ENCODE measurements at regions not wholly inside any gene's neighbourhood (a gene's known extent, or its start where the extent isn't known, plus 50 kb on each side); places are given as distances from the start of the nearest gene placed in this dataset.
"Not testable (repeated sequence)": the region's sequence is repeated elsewhere in the genome, so short reads cannot be mapped to it uniquely, and the experiment has no call there.

- Histone ChIP-seq H3K4me2 (ENCODE audit: insufficient read depth, low read length) (no peak overlapping the region), H3K79me2 (ENCODE audit: insufficient read depth, low read length) (no peaks in the 10 kb centered on the region), H2AFZ (ENCODE audit: low read length) (no peak overlapping the region), H3K36me3 (ENCODE audit: insufficient read depth, low read length) (no peaks in the 10 kb centered on the region), H3K27me3 (ENCODE audit: insufficient read depth, low read length) (peaks cover 7% of the 10 kb centered on the region), H3K27ac (ENCODE audit: low read depth, low read length) (no peak overlapping the region), H4K20me1 (ENCODE audit: insufficient read depth, low read length) (no peaks in the 10 kb centered on the region), H3K9me3 (ENCODE audit: low read depth, low read length) (no peaks in the 10 kb centered on the region), H3K4me1 (ENCODE audit: insufficient read depth, low read length) (peaks cover 8% of the 10 kb centered on the region), H3K4me3 (ENCODE audit: insufficient read depth, low read length) (no peak overlapping the region)
- TF ChIP-seq, protein P1, sequence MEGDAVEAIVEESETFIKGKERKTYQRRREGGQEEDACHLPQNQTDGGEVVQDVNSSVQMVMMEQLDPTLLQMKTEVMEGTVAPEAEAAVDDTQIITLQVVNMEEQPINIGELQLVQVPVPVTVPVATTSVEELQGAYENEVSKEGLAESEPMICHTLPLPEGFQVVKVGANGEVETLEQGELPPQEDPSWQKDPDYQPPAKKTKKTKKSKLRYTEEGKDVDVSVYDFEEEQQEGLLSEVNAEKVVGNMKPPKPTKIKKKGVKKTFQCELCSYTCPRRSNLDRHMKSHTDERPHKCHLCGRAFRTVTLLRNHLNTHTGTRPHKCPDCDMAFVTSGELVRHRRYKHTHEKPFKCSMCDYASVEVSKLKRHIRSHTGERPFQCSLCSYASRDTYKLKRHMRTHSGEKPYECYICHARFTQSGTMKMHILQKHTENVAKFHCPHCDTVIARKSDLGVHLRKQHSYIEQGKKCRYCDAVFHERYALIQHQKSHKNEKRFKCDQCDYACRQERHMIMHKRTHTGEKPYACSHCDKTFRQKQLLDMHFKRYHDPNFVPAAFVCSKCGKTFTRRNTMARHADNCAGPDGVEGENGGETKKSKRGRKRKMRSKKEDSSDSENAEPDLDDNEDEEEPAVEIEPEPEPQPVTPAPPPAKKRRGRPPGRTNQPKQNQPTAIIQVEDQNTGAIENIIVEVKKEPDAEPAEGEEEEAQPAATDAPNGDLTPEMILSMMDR (IDR thresholded peaks at IDR 0.05; ENCODE audit: extremely low read depth, low read depth, low read length) = no peak
- peak; percentile 62 for DNase-seq (ENCODE audit: insufficient read length, low spot score, missing footprints)
Measured at GRCh38 chr15:79496838-79497237, 64.7 kb downstream of the MINAR1 start.

- Histone ChIP-seq H3K36me3 (ENCODE audit: insufficient read depth, low read length) (no peaks in the 10 kb centered on the region), H3K4me2 (ENCODE audit: insufficient read depth, low read length) (no peak overlapping the region), H2AFZ (ENCODE audit: low read length) (no peak overlapping the region), H3K27me3 (ENCODE audit: insufficient read depth, low read length) (peaks cover 7% of the 10 kb centered on the region), H3K79me2 (ENCODE audit: insufficient read depth, low read length) (no peaks in the 10 kb centered on the region), H3K4me3 (ENCODE audit: insufficient read depth, low read length) (no peak overlapping the region), H3K27ac (ENCODE audit: low read depth, low read length) (no peak overlapping the region), H3K4me1 (ENCODE audit: insufficient read depth, low read length) (peaks cover 5% of the 10 kb centered on the region), H4K20me1 (ENCODE audit: insufficient read depth, low read length) (no peaks in the 10 kb centered on the region), H3K9me3 (ENCODE audit: low read depth, low read length) (no peaks in the 10 kb centered on the region)
- no peak for DNase-seq (ENCODE audit: insufficient read length, low spot score, missing footprints)
- TF ChIP-seq, protein P1 (IDR thresholded peaks at IDR 0.05; ENCODE audit: extremely low read depth, low read depth, low read length) = no peak
Measured at GRCh38 chr15:79501086-79501485, 69.0 kb downstream of the MINAR1 start.

- TF ChIP-seq, protein P1 (IDR thresholded peaks at IDR 0.05; ENCODE audit: extremely low read depth, low read depth, low read length) = no peak
- Histone ChIP-seq H2AFZ (ENCODE audit: low read length) (no peak overlapping the region), H3K4me2 (ENCODE audit: insufficient read depth, low read length) (no peak overlapping the region), H3K27me3 (ENCODE audit: insufficient read depth, low read length) (no peaks in the 10 kb centered on the region), H3K4me3 (ENCODE audit: insufficient read depth, low read length) (no peak overlapping the region), H3K27ac (ENCODE audit: low read depth, low read length) (no peak overlapping the region), H3K79me2 (ENCODE audit: insufficient read depth, low read length) (no peaks in the 10 kb centered on the region), H4K20me1 (ENCODE audit: insufficient read depth, low read length) (no peaks in the 10 kb centered on the region), H3K36me3 (ENCODE audit: insufficient read depth, low read length) (no peaks in the 10 kb centered on the region), H3K4me1 (ENCODE audit: insufficient read depth, low read length) (no peaks in the 10 kb centered on the region), H3K9me3 (ENCODE audit: low read depth, low read length) (no peaks in the 10 kb centered on the region)
- no peak for DNase-seq (ENCODE audit: insufficient read length, low spot score, missing footprints)
Measured at GRCh38 chr15:79505956-79506355, 73.8 kb downstream of the MINAR1 start.

GRCh38 chr15:79512844-79513243 lies 80.7 kb downstream of the MINAR1 start:
- H4K20me1 ChIP-seq (ENCODE audit: insufficient read depth, low read length); H3K27me3 ChIP-seq (ENCODE audit: insufficient read depth, low read length); H2AFZ ChIP-seq (ENCODE audit: low read length); H3K79me2 ChIP-seq (ENCODE audit: insufficient read depth, low read length); H3K36me3 ChIP-seq (ENCODE audit: insufficient read depth, low read length); H3K9me3 ChIP-seq (ENCODE audit: low read depth, low read length); H3K4me2 ChIP-seq (ENCODE audit: insufficient read depth, low read length); H3K27ac ChIP-seq (ENCODE audit: low read depth, low read length); DNase-seq (ENCODE audit: insufficient read length, low spot score, missing footprints); H3K4me3 ChIP-seq (ENCODE audit: insufficient read depth, low read length); H3K4me1 ChIP-seq (ENCODE audit: insufficient read depth, low read length): not testable (repeated sequence)

All from osteoblast (primary cell).